Type B pancreatic cell (in vitro differentiated cells): ENCODE measurements at regions not wholly inside any gene's neighbourhood (a gene's known extent, or its start where the extent isn't known, plus 50 kb on each side); places are given as distances from the start of the nearest gene placed in this dataset.
"Not testable (repeated sequence)": the region's sequence is repeated elsewhere in the genome, so short reads cannot be mapped to it uniquely, and the experiment has no call there.

Source experiments
- DNase-seq: peaks from one replicate; pipeline ENCODE4 v3.0.0; 2021; ENCODE audit warnings: mixed read lengths; ENCODE audit not compliant: unreplicated experiment; ENCODE audit errors: extremely low spot score
- H3K27ac Mint-ChIP-seq: 2 replicates; pipeline ENCODE4 v1.8.0; 2021; ENCODE audit warnings: mild to moderate bottlenecking, mixed read lengths
- H3K27me3 Mint-ChIP-seq: 2 replicates; pipeline ENCODE4 v1.8.0; 2021; ENCODE audit warnings: mixed read lengths
- H3K36me3 Mint-ChIP-seq: 2 replicates; pipeline ENCODE4 v1.8.0; 2021; ENCODE audit warnings: mixed read lengths
- H3K4me1 Mint-ChIP-seq: one replicate; pipeline ENCODE4 v1.8.0; 2021; ENCODE audit warnings: mixed read lengths; ENCODE audit not compliant: unreplicated experiment
- H3K4me3 Mint-ChIP-seq: 2 replicates; pipeline ENCODE4 v1.8.0; 2021; ENCODE audit warnings: mild to moderate bottlenecking, mixed read lengths
- H3K9me3 Mint-ChIP-seq: 2 replicates; pipeline ENCODE4 v1.8.0; 2021; ENCODE audit warnings: mixed read lengths
- CTCF ChIP-seq: fragments of 200-600 bp; sonication (generic); conservative IDR thresholded peaks from 2 replicates; pipeline ENCODE4 v1.5.0; 2021; ENCODE audit warnings: antibody characterized with exemption, mild to moderate bottlenecking

GRCh38 chrX:139002319-139002718 lies 290.8 kb upstream of the FGF13 start:
- no peak for TF ChIP-seq CTCF
- no peak for DNase-seq
- Mint-ChIP-seq H3K27me3 (no peaks in the 10 kb centered on the region), H3K36me3 (no peaks in the 10 kb centered on the region), H3K27ac (no peak overlapping the region), H3K9me3 (no peaks in the 10 kb centered on the region), H3K4me1 (no peaks in the 10 kb centered on the region), H3K4me3 (no peak overlapping the region)

GRCh38 chrX:138996268-138996667 lies 284.8 kb upstream of the FGF13 start:
- TF ChIP-seq CTCF: no peak
- H3K36me3 Mint-ChIP-seq: no peaks in the 10 kb centered on the region
- no peaks in the 10 kb centered on the region for H3K9me3 Mint-ChIP-seq
- no peak overlapping the region for H3K27ac Mint-ChIP-seq
- no peak overlapping the region for H3K4me3 Mint-ChIP-seq
- no peaks in the 10 kb centered on the region for H3K27me3 Mint-ChIP-seq
- no peaks in the 10 kb centered on the region for H3K4me1 Mint-ChIP-seq
- no peak for DNase-seq

- H3K27me3 Mint-ChIP-seq: no peaks in the 10 kb centered on the region
- no peaks in the 10 kb centered on the region for H3K4me1 Mint-ChIP-seq
- no peak for TF ChIP-seq CTCF
- H3K27ac Mint-ChIP-seq: no peak overlapping the region
- H3K9me3 Mint-ChIP-seq: no peaks in the 10 kb centered on the region
- H3K36me3 Mint-ChIP-seq: no peaks in the 10 kb centered on the region
- no peak overlapping the region for H3K4me3 Mint-ChIP-seq
- DNase-seq: no peak
Observed at GRCh38 chrX:138995458-138995857, 283.9 kb upstream of the FGF13 start.

GRCh38 chrX:138990425-138990824 lies 278.9 kb upstream of the FGF13 start:
- H3K27me3 Mint-ChIP-seq, H3K4me1 Mint-ChIP-seq, H3K27ac Mint-ChIP-seq, H3K4me3 Mint-ChIP-seq, H3K9me3 Mint-ChIP-seq, DNase-seq, H3K36me3 Mint-ChIP-seq: not testable (repeated sequence)

- H3K4me3 Mint-ChIP-seq: no peak overlapping the region
- no peak overlapping the region for H3K27ac Mint-ChIP-seq
- H3K27me3 Mint-ChIP-seq: no peaks in the 10 kb centered on the region
- H3K9me3 Mint-ChIP-seq: no peaks in the 10 kb centered on the region
- no peak for TF ChIP-seq CTCF
- no peaks in the 10 kb centered on the region for H3K36me3 Mint-ChIP-seq
- H3K4me1 Mint-ChIP-seq: no peaks in the 10 kb centered on the region
- no peak for DNase-seq
Observed at GRCh38 chrX:138986866-138987265, 275.3 kb upstream of the FGF13 start.

DNA sequence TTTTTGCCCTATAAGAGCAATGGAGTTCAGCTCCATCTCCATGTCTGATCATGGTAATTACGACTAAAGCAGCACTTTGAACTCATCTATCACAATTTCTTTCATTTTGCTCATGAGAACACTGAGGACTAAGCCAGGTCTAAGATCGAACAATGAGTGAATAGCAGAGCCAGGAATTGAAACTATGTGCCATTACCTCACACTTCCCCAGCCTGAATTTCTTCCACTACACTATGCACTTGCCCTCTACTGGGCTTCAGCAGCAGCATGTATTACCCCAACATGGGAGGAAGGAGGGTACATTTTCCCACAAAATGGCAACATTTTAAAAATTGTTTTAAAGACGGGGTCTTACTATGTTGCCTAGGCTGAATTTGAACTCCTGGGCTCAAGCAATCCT lies 274.7 kb upstream of the FGF13 start:
- Mint-ChIP-seq H3K4me1 (no peaks in the 10 kb centered on the region), H3K9me3 (no peaks in the 10 kb centered on the region), H3K4me3 (no peak overlapping the region), H3K27ac (no peak overlapping the region), H3K36me3 (no peaks in the 10 kb centered on the region), H3K27me3 (no peaks in the 10 kb centered on the region)
- DNase-seq: no peak
- TF ChIP-seq CTCF: no peak
